SJCRH30 (cell line): ENCODE measurements at regions not wholly inside any gene's neighbourhood (a gene's known extent, or its start where the extent isn't known, plus 50 kb on each side); places are given as distances from the start of the nearest gene placed in this dataset.
A peak's percentile ranks its signal among the peaks of the same experiment; 100 is the strongest.
"Not testable (repeated sequence)": the region's sequence is repeated elsewhere in the genome, so short reads cannot be mapped to it uniquely, and the experiment has no call there.

Experiments used
- DNase-seq, 2 experiments: peaks; one replicate each; pipeline ENCODE4 v3.0.0-alpha.2; 2015 to 2020
- H3K27ac ChIP-seq: fragments of 250-450 bp; sonication (Bioruptor Pico); 2 replicates; pipeline ENCODE4 v1.5.1; 2020; ENCODE audit warnings: mild to moderate bottlenecking, moderate library complexity
- H3K27me3 ChIP-seq: fragments of 250-450 bp; sonication (Bioruptor Pico); 2 replicates; pipeline ENCODE4 v1.5.1; 2020; ENCODE audit warnings: mild to moderate bottlenecking, moderate library complexity
- H3K36me3 ChIP-seq: fragments of 250-450 bp; sonication (Bioruptor Pico); 2 replicates; pipeline ENCODE4 v1.5.1; 2020; ENCODE audit warnings: mild to moderate bottlenecking, moderate library complexity
- H3K4me1 ChIP-seq: fragments of 250-450 bp; sonication (Bioruptor Pico); 2 replicates; pipeline ENCODE4 v1.5.1; 2020; ENCODE audit warnings: mild to moderate bottlenecking, moderate library complexity
- H3K4me3 ChIP-seq: fragments of 250-450 bp; sonication (Bioruptor Pico); 2 replicates; pipeline ENCODE4 v1.5.1; 2020; ENCODE audit warnings: mild to moderate bottlenecking, moderate library complexity
- H3K9me3 ChIP-seq: fragments of 250-450 bp; sonication (Bioruptor Pico); replicated peaks from 2 replicates; pipeline ENCODE4 v1.5.1; 2020; ENCODE audit warnings: mild to moderate bottlenecking, moderate library complexity

DNA sequence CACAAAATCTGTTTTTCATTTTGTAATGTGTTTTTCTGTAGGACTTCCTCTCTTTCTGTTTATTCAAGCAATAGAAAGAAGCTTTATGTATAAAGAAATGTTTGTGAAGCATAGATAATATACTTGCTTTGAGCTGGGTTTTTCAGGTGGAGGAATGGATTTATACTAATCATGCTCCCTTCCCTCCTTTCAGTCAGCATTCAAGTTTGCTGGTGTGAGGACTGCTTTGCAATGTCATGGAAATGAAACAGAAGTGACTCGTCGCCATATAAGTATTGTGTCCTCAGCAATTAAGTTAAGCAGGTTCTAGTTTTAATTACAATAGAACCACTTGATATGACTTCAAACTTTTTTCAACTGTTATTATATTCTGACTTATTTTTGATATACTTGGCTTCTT is 1447.1 kb downstream of the PCDH19 start:
- no peak for DNase-seq
- Histone ChIP-seq H3K27ac (no peak overlapping the region), H3K36me3 (no peaks in the 10 kb centered on the region), H3K27me3 (no peaks in the 10 kb centered on the region), H3K9me3 (no peaks in the 10 kb centered on the region), H3K4me1 (no peaks in the 10 kb centered on the region), H3K4me3 (no peak overlapping the region)

DNA sequence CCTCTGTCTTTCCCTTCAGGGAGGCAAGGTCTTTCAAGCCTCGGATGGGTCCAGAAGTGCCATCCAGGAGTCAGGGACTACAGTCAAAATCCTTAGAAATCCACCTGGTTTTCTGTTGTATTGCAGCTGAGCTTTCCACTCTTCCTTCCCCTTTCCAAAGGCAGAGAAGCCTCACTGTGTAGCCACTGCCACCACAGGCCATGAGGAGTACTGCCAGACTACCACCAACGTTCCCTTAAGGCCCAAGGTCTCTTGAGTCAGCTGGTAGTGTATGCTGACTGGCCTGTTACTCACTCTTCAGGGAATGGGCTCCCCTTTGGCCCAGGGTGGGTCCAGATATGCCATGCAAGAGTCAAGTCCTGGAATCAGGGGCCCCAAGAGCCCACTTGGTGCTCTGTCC is 1454.1 kb downstream of the PCDH19 start:
- DNase-seq, result peak; percentile 2 to 16
- H3K27me3 ChIP-seq, result no peaks in the 10 kb centered on the region
- H3K9me3 ChIP-seq, result no peaks in the 10 kb centered on the region
- no peak overlapping the region for H3K4me3 ChIP-seq
- no peaks in the 10 kb centered on the region for H3K36me3 ChIP-seq
- no peak overlapping the region for H3K27ac ChIP-seq
- no peaks in the 10 kb centered on the region for H3K4me1 ChIP-seq

DNA sequence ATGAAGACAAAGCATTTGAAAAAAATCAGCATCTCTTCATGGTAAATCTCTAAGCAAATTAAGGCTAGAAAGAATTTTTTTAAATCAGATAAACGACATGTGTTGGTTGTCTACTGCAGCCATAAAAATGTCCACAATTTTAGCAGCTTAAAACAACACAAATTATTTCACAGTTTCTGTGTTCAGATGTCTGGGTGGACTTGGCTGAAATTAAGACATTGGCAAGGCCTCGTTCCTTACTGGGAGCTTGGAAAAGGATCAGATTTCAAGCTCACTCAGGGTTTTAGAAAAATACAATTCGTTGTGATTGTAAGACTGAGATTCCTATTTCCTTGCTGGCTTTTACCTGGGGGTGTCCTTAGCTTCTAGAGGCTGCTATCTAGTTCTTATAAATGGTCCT is 1470.6 kb downstream of the PCDH19 start:
- H3K27ac ChIP-seq, result no peak overlapping the region
- H3K27me3 ChIP-seq, result no peaks in the 10 kb centered on the region
- no peak overlapping the region for H3K4me3 ChIP-seq
- H3K9me3 ChIP-seq, result no peaks in the 10 kb centered on the region
- H3K4me1 ChIP-seq, result no peaks in the 10 kb centered on the region
- no peak for DNase-seq
- no peaks in the 10 kb centered on the region for H3K36me3 ChIP-seq

DNA sequence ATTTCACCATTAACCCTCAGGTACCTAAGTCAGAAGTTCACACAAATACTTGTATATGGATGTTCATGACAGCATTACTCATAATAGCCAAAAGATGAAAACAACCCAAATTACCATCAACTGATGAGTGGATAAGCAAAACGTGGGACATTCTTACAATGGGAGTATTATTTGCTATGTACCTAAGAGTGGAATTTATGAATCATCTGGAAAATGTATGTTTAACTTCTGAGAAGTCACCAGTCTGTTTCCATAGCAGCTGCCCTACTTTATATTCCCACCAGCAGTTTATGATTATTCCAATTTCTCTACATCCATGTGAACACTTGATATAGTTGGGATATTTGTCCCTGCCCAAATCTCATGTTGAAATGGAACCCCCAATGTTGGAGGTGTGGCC is 1478.9 kb downstream of the PCDH19 start:
- Histone ChIP-seq H3K27me3 (no peaks in the 10 kb centered on the region), H3K4me1 (no peaks in the 10 kb centered on the region), H3K4me3 (no peak overlapping the region), H3K27ac (no peak overlapping the region), H3K36me3 (no peaks in the 10 kb centered on the region), H3K9me3 (no peaks in the 10 kb centered on the region)
- DNase-seq, result no peak

DNA sequence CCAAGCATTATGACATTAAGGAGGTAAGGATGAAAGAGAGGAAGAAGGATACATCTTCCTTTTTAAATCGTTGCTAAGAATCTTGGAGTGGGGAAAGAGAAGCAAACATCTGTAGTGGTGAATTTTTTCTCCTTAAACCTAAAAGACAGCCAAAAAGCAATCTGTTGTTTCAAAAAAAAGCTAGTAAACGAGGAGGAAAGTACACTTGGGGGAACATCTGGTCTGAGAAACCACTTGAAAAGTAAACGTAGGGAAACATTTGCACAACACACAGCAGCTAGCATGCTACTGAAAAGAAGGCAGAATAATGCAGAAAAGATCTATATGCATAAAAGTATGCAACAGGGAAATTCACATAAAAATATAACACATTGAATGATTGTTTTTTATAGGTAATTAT is 1485.6 kb downstream of the PCDH19 start:
- Histone ChIP-seq H3K27me3 (no peaks in the 10 kb centered on the region), H3K27ac (no peak overlapping the region), H3K36me3 (no peaks in the 10 kb centered on the region), H3K4me1 (no peaks in the 10 kb centered on the region), H3K4me3 (no peak overlapping the region), H3K9me3 (no peaks in the 10 kb centered on the region)
- no peak for DNase-seq

DNA sequence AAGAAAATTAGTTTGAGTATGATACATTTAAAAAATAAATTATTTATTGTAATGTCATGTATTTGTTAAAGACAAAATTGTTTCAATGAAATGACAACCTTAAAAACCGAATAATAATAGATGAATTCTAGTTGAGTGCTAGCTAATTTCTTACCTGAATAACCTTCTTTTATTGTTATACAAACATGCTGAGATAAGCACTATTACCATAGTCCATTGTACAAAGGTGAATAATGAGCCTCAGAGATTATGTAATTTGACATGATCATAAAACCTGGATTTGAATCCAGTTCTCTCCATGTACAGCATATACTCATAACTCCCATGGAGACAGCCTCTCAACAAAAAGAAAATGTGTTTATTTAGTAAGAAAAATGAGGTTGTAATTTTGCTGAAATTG is 1512.9 kb downstream of the PCDH19 start:
- Histone ChIP-seq H3K27ac (no peak overlapping the region), H3K27me3 (no peaks in the 10 kb centered on the region), H3K36me3 (no peaks in the 10 kb centered on the region), H3K4me3 (no peak overlapping the region), H3K9me3 (no peaks in the 10 kb centered on the region), H3K4me1 (no peaks in the 10 kb centered on the region)
- no peak for DNase-seq

DNA sequence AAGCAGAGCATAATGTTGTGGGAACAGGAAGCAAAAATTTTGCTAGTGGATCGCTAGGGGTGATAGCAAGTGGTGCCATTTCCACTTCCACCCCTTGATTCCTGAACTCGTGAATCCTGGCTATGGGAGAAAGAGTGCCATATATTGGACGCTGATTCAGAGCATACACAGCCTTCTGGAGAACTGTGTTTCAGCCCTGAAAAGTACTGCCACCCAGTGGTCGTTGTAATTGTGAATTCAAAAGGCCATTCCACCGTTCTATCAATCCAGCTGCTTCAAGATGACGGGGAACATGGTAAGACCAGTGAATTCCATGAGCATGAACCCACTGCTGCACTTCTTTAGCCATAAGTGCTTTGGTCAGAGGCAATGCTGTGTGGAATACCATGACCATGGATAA is 1559.4 kb downstream of the PCDH19 start:
- peak; percentile 1 to 17 for DNase-seq
- not testable (repeated sequence) for H3K36me3 ChIP-seq, H3K9me3 ChIP-seq, H3K4me1 ChIP-seq, H3K27ac ChIP-seq, H3K4me3 ChIP-seq, H3K27me3 ChIP-seq
